OCI-LY3 (cell line): ENCODE measurements at regions not wholly inside any gene's neighbourhood (a gene's known extent, or its start where the extent isn't known, plus 50 kb on each side); places are given as distances from the start of the nearest gene placed in this dataset.

Experiments
- H2AFZ ChIP-seq: fragments of 200-600, 300-600 bp; shearing (Covaris generic); 2 replicates; pipeline ENCODE4 v1.6.0; 2014; ENCODE audit warnings: antibody characterized with exemption, low read depth, low read length
- H3K27ac ChIP-seq: fragments of 200-600, 300-600 bp; sonication (generic); 2 replicates; pipeline ENCODE4 v1.5.1; 2014; ENCODE audit warnings: mild to moderate bottlenecking, low read length, moderate library complexity, mixed read lengths
- H3K27me3 ChIP-seq: fragments of 200-600, 300-600 bp; sonication (generic); 2 replicates; pipeline ENCODE4 v1.6.1; 2014; ENCODE audit warnings: low read depth, low read length, mixed read lengths
- H3K36me3 ChIP-seq: fragments of 200-600, 300-600 bp; sonication (generic); replicated peaks from 2 replicates; pipeline ENCODE3; 2014; ENCODE audit warnings: low read depth, low read length, mixed read lengths
- H3K4me1 ChIP-seq: fragments of 300-600, 200-600 bp; sonication (generic); 2 replicates; pipeline ENCODE4 v1.6.1; 2014; ENCODE audit warnings: low read length, mixed read lengths
- H3K4me2 ChIP-seq: fragments of 200-600, 300-600 bp; sonication (generic); 2 replicates; pipeline ENCODE4 v1.6.1; 2014; ENCODE audit warnings: low read length, mixed read lengths
- H3K4me3 ChIP-seq: fragments of 300-600, 200-600 bp; sonication (generic); 2 replicates; pipeline ENCODE4 v1.5.1; 2014; ENCODE audit warnings: antibody characterized with exemption, mild to moderate bottlenecking, low read length, moderate library complexity
- H3K79me2 ChIP-seq: fragments of 300-600, 200-600 bp; shearing (Covaris generic); 2 replicates; pipeline ENCODE4 v1.6.1; 2014; ENCODE audit warnings: mild to moderate bottlenecking, low read length, mixed read lengths
- H3K9ac ChIP-seq: fragments of 300-600, 200-600 bp; shearing (Covaris generic); 2 replicates; pipeline ENCODE4 v1.6.0; 2014; ENCODE audit warnings: mild to moderate bottlenecking, low read length, moderate library complexity
- H3K9me3 ChIP-seq: fragments of 200-600, 300-600 bp; shearing (Covaris generic); 2 replicates; pipeline ENCODE4 v1.6.1; 2014; ENCODE audit warnings: low read length, mixed read lengths; ENCODE audit not compliant: insufficient read depth
- H4K20me1 ChIP-seq: fragments of 200-600, 300-600 bp; sonication (generic); 2 replicates; pipeline ENCODE4 v1.6.1; 2016; ENCODE audit warnings: low read length, mixed read lengths; ENCODE audit not compliant: insufficient read depth
- CTCF ChIP-seq: fragments of 200-600, 300-600 bp; sonication (generic); IDR thresholded peaks from 2 replicates; pipeline ENCODE4 v1.5.1; 2014; ENCODE audit warnings: antibody characterized with exemption, low read length, low read depth
- EZH2phosphoT487 ChIP-seq: fragments of 200-600 bp; shearing (Covaris generic); IDR thresholded peaks from 2 replicates; pipeline ENCODE4 v1.6.1; 2018; ENCODE audit warnings: antibody characterized with exemption, mixed run types, low read depth

DNA sequence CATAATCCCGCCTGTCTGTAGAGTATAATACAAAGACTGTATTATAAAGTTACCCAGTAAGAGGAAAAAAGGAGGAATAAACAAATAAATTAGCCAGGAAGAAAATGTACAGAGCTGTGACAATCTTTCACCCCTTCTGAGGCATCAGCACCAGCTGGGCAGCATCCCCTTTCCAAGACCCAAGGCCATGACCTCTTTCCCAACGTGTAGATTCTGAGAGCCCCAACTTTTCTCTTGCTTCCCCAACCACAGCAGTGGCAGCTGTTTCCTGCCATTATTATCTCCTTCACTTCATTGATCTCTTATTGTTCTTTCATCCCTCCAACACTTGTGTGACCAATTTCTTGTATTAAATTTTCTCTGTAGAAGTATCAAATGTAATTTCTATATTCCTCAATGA lies 101.6 kb downstream of the BBS10 start:
- H3K27me3 ChIP-seq = no peaks in the 10 kb centered on the region
- TF ChIP-seq EZH2phosphoT487 (no peak), CTCF (no peak)
- no peaks in the 10 kb centered on the region for H3K79me2 ChIP-seq
- H3K27ac ChIP-seq = no peak overlapping the region
- H3K9ac ChIP-seq = no peak overlapping the region
- no peak overlapping the region for H3K4me3 ChIP-seq
- no peak overlapping the region for H2AFZ ChIP-seq
- no peaks in the 10 kb centered on the region for H3K36me3 ChIP-seq
- H3K4me2 ChIP-seq = no peak overlapping the region
- H3K4me1 ChIP-seq = no peaks in the 10 kb centered on the region
- H3K9me3 ChIP-seq = no peaks in the 10 kb centered on the region
- no peaks in the 10 kb centered on the region for H4K20me1 ChIP-seq

DNA sequence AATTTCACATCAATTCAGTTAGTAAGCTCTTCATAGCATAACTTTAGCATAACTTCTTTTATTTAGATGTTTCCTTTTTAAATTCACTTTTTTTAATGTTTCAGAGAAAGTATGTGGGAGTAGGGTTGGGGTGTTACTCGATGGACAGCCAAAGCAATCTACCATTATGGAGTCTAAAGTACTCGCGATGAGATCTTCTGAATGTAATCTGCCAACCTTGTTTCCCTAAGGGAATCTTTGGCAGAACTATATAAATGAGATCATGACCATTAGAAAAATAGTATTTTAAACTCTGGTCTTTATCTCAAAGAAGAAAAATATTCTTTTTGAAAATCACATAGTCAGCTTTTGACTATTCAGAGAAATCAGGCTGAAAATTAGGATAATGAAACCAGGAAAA lies 103.9 kb downstream of the BBS10 start:
- Histone ChIP-seq H3K9me3 (no peaks in the 10 kb centered on the region), H4K20me1 (no peaks in the 10 kb centered on the region), H3K4me2 (no peak overlapping the region), H3K36me3 (no peaks in the 10 kb centered on the region), H3K4me3 (no peak overlapping the region), H3K4me1 (no peaks in the 10 kb centered on the region), H3K9ac (no peak overlapping the region), H3K27me3 (no peaks in the 10 kb centered on the region), H2AFZ (no peak overlapping the region), H3K79me2 (no peaks in the 10 kb centered on the region), H3K27ac (no peak overlapping the region)
- TF ChIP-seq EZH2phosphoT487 (no peak), CTCF (no peak)

DNA sequence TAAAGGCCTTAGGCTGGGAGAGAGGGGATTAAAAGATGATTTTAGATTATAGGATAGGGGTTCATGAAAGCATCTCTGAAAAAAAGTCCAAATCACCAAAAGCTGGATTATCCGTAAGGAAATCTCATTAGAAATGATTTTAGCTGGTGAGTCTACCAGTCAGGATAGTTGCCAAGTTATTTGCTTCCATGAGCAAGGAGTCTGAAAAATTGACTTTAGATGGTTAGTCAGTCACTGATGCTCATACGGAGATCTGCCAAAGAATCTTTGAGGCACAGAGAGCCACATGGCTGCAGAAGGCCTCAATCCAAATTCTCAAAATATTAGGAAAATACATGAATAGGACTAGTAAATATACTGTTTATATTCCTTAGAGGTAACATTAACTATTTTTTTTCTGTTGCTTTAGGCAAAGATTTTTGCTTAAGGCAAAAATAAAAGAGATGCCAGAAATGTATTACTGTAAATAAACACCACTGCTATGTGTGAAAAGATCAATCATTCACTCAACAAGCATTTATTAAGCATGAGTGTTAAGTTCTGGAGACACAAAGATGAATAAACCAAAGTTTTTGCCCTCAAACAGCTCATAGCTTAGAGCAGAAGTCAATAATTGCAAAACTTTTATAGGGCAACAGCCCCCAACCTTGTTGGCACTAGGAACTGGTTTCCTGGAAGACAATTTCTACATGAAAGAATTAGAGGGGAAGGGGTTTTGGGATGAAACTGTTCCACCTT lies 105.2 kb downstream of the BBS10 start:
- Histone ChIP-seq H3K4me2 (no peak overlapping the region), H3K36me3 (no peaks in the 10 kb centered on the region), H3K27me3 (no peaks in the 10 kb centered on the region), H3K9ac (no peak overlapping the region), H2AFZ (no peak overlapping the region), H4K20me1 (no peaks in the 10 kb centered on the region), H3K79me2 (no peaks in the 10 kb centered on the region), H3K4me3 (no peak overlapping the region), H3K9me3 (no peaks in the 10 kb centered on the region), H3K27ac (no peak overlapping the region), H3K4me1 (no peaks in the 10 kb centered on the region)
- TF ChIP-seq CTCF = no peak
- TF ChIP-seq EZH2phosphoT487 = no peak

DNA sequence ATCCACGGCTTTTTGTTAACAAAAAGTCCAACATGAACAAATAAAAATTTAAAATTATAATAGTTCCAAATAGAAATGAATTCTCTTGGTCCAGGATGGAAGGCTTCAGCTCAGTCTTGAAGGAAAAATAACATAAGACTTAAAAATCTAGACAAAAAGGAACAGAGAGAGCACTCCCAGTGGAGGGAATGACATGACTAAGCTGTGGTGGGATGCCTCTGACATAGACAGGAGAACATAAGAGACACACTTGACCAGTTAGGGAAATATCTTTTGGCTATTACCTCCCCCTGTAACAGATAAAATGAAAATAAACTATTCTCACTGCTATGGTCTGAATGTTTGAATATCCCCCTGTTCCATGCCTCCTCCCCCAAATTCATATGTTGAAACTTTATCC lies 106.8 kb downstream of the BBS10 start:
- no peaks in the 10 kb centered on the region for H3K27me3 ChIP-seq
- TF ChIP-seq EZH2phosphoT487 (no peak), CTCF (no peak)
- H3K27ac ChIP-seq = no peak overlapping the region
- H3K36me3 ChIP-seq = no peaks in the 10 kb centered on the region
- H4K20me1 ChIP-seq = no peaks in the 10 kb centered on the region
- no peak overlapping the region for H2AFZ ChIP-seq
- no peaks in the 10 kb centered on the region for H3K9me3 ChIP-seq
- H3K9ac ChIP-seq = no peak overlapping the region
- no peak overlapping the region for H3K4me2 ChIP-seq
- no peaks in the 10 kb centered on the region for H3K4me1 ChIP-seq
- H3K79me2 ChIP-seq = no peaks in the 10 kb centered on the region
- H3K4me3 ChIP-seq = no peak overlapping the region
